ENCODE measurements at regions not wholly inside any gene's neighbourhood (a gene's known extent, or its start where the extent isn't known, plus 50 kb on each side); places are given as distances from the start of the nearest gene placed in this dataset.
A peak's percentile ranks its signal among the peaks of the same experiment; 100 is the strongest.

DNA sequence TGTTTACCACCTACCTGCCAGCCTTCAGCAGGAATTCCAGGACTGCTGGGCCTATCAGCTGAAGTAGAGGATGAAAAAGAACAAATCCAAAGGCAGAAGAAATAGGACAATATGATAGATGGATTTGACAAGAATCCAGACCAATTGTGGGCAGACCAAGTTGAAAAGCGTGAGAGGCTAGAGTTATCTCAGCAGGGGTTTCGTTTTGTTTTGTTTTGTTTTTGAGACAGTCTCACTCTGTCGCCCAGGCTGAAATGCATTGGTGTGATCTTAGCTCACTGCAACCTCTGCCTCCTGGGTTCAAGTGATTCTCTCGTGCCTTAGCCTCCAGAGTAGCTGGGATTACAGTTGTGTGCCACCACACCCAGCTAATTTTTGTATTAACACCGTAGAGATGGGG is 113.2 kb downstream of the PALM2AKAP2 start:
- no peak overlapping the region for H3K27ac ChIP-seq
- H3K36me3 ChIP-seq: no peaks in the 10 kb centered on the region
- no peaks in the 10 kb centered on the region for H3K9me3 ChIP-seq
- TF ChIP-seq, protein P1, sequence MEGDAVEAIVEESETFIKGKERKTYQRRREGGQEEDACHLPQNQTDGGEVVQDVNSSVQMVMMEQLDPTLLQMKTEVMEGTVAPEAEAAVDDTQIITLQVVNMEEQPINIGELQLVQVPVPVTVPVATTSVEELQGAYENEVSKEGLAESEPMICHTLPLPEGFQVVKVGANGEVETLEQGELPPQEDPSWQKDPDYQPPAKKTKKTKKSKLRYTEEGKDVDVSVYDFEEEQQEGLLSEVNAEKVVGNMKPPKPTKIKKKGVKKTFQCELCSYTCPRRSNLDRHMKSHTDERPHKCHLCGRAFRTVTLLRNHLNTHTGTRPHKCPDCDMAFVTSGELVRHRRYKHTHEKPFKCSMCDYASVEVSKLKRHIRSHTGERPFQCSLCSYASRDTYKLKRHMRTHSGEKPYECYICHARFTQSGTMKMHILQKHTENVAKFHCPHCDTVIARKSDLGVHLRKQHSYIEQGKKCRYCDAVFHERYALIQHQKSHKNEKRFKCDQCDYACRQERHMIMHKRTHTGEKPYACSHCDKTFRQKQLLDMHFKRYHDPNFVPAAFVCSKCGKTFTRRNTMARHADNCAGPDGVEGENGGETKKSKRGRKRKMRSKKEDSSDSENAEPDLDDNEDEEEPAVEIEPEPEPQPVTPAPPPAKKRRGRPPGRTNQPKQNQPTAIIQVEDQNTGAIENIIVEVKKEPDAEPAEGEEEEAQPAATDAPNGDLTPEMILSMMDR (IDR thresholded peaks at IDR 0.05): no peak
- TF ChIP-seq POLR2A (IDR thresholded peaks at IDR 0.05): no peak
- H3K4me1 ChIP-seq: no peaks in the 10 kb centered on the region
- DNase-seq: no peak
- no peaks in the 10 kb centered on the region for H3K27me3 ChIP-seq
- no peak overlapping the region for H3K4me3 ChIP-seq

GRCh38 chr9:109894473-109894872 is 114.5 kb downstream of the PALM2AKAP2 start:
- TF ChIP-seq, protein P1 (IDR thresholded peaks at IDR 0.05): no peak
- no peak for TF ChIP-seq POLR2A (IDR thresholded peaks at IDR 0.05)
- Histone ChIP-seq H3K27ac (no peak overlapping the region), H3K36me3 (no peaks in the 10 kb centered on the region), H3K27me3 (no peaks in the 10 kb centered on the region), H3K4me3 (no peak overlapping the region), H3K4me1 (no peaks in the 10 kb centered on the region), H3K9me3 (no peaks in the 10 kb centered on the region)
- DNase-seq: no peak

DNA sequence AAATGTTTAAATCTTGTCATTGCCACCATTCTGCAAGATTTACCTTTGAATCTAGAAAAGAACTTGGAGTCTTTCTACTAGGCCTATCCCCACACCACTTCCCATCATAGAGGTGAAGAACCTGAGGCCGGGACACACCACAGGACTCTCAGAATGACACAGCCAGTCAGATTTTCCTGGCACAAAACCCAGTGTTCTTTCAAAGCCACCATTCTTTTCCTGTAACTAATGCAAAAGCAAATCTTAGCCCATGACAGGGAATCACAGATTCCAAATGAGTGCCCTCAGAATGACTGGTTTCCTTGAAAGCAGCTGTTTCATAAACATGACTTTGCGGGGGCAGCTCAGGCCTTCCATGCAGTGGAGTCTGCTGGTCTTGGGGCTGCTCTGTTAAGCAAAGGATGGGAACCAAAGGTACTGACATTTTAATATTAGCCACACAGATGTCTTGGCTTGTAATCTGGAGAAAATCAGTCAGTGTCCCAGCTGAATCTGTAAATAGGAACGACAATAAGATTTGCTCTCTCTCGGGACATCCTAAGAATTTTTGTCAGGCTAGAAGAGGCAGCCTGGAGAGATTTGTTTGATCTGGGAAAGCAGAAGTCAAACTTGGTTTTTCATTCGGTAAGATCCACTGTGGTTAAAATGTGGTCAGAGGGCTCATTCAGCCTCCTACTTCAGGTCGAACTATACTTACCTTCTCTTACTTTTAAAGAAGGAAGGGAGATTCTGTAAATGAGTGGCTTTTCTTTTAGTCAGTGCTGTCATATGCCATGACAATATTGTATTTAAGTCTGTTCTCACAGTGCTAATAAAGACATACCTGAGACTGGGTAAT is 115.1 kb downstream of the PALM2AKAP2 start:
- Histone ChIP-seq H3K4me3 (no peak overlapping the region), H3K4me1 (no peaks in the 10 kb centered on the region)
- no peak for DNase-seq

GRCh38 chr9:109901201-109901600 is 121.2 kb downstream of the PALM2AKAP2 start:
- H3K27me3 ChIP-seq: no peaks in the 10 kb centered on the region

More for the DNA sequence above, 115.1 kb downstream of the PALM2AKAP2 start:
- no peak overlapping the region for H3K27ac ChIP-seq
- no peak for TF ChIP-seq POLR2A (IDR thresholded peaks at IDR 0.05)
- TF ChIP-seq, protein P1 (IDR thresholded peaks at IDR 0.05): no peak
- H3K36me3 ChIP-seq: no peaks in the 10 kb centered on the region
- H3K27me3 ChIP-seq: no peaks in the 10 kb centered on the region
- no peaks in the 10 kb centered on the region for H3K9me3 ChIP-seq

DNA sequence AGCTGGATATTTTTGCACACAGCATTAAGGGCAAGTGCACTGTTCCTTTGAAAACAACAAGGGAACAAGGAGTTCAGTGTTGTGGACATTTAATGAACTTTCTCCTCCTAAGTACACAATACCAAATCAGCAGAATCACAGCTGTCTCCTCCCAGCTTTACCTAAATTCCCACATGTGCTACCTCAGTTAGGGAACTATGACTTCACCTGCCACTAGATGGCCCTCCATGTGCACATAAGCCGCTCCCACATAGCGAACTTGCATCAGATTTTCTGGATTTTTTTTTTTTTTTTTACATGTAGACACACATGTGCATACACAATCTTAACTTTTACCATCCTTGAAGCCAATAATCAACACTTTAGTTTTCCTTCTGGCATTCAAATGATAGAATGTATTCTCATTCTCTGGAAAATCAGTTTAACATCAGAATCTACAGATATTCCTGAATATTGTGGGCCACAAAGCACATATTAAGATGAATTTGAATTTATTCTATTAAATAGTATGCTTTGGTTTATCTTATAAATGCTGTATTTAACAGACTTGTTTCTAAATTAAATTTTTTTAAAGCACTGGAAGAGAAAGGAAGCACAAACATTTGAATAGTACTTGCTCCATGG is 123.6 kb downstream of the PALM2AKAP2 start:
- Histone ChIP-seq H3K4me1 (peaks cover 0 to 12% (median 0%) of the 10 kb centered on the region in 4 donors), H3K27ac (no peak overlapping the region), H3K27me3 (no peaks in the 10 kb centered on the region), H3K9me3 (no peaks in the 10 kb centered on the region), H3K4me3 (no peak overlapping the region), H3K36me3 (no peaks in the 10 kb centered on the region)
- DNase-seq: peak in 2 of 3 donors; percentile 72 to 86
- TF ChIP-seq, protein P1 (IDR thresholded peaks at IDR 0.05): peak; percentile 41 to 91 (median 82)
- no peak for TF ChIP-seq POLR2A (IDR thresholded peaks at IDR 0.05)

More at GRCh38 chr9:109901201-109901600, 121.2 kb downstream of the PALM2AKAP2 start:
- no peaks in the 10 kb centered on the region for H3K36me3 ChIP-seq
- TF ChIP-seq POLR2A (IDR thresholded peaks at IDR 0.05): no peak
- TF ChIP-seq, protein P1 (IDR thresholded peaks at IDR 0.05): no peak
- no peaks in the 10 kb centered on the region for H3K4me1 ChIP-seq
- H3K27ac ChIP-seq: no peak overlapping the region
- DNase-seq: no peak
- H3K4me3 ChIP-seq: no peak overlapping the region
- H3K9me3 ChIP-seq: no peaks in the 10 kb centered on the region
